ENCODE measurements at regions not wholly inside any gene's neighbourhood (a gene's known extent, or its start where the extent isn't known, plus 50 kb on each side); places are given as distances from the start of the nearest gene placed in this dataset.

DNA sequence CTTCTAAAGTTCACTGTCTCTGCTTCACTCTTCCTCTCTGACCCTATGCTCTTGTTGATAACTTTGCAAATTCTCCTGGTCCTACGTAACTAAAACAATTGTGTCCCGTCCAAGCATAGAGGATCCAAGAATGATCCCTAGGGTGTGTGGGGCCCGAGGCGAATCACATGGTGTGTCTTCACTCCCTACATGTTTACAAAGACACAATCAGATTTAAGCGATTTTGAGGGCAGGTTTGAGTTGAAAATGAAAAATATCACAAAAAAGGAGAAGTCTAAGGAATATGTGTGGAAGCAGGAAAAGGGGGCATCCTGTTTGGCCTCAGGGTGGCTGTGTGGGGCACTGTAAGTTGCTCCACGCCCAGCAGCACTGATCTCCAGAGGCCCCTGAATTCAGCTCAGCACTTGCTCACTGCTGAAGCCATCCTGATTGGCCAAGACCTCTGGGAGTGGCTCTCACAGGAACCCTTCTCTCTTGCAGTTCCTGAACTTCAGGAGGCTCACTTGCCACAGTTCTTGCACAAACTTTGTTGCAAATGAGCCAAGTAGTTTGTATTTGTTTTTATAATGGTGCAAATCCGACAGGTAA lies 363.6 kb downstream of the ZNF521 start:
- no peak for DNase-seq (ENCODE audit: low read depth)

DNA sequence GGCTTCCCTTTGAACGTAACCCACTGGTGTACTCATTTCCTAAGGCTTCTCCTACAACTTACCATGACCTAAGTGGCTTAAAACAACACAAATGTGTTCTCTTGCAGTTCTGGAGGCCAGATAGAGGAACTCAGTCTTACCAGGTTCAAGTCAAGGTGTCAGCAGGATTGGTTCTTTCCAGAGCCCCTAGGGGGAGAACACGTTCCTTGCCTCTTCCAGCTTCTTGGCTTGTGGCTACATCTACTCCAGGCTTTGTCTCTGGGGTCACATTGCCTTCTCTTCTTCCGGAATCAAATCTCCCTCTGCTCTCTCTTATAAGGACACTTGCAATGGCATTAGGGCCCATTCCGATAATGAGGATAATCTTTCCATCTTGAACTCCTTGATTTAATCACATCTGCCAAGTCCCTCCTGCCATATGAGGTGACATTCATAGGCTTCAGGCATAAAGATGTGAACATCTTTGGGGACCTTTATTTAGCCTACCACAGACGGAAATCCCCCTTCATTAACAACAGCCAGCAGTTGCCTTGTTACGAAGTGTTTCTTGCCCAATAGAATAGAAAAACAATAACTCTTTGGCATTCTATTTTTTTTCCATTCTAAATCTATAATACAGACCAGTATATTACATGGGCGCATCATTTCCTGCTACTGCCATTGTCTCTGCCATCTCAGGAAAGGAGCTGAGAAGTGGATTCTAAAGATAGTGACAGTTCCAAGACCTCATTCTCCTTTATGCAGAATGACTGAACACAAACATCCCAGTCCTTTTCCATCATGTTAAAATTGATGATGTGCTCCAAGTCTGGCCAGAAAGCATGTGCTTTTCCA lies 362.0 kb downstream of the ZNF521 start:
- no peak for DNase-seq (ENCODE audit: low read depth)

DNA sequence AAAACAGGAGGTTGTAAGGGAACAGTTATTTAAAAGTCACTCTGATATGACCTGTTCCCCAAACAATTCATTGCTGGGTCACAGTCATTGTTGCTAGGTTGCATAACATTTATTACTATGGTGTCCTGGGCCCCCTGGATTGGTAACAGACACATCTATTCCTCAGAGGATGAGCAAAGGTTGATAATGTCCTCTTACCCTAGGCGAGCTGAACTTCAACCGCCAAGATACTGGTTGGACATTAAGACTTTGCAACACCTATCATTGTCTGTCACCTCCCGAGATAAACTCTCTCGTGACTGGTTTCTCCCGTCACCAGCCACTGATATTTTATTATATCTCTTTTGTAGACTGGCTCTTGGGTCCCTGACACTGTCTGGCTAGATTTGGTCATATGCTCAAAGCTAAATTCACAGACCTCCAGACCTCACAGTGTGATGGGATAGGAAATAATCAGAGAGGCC lies 361.3 kb downstream of the ZNF521 start:
- DNase-seq (ENCODE audit: low read depth): no peak

DNA sequence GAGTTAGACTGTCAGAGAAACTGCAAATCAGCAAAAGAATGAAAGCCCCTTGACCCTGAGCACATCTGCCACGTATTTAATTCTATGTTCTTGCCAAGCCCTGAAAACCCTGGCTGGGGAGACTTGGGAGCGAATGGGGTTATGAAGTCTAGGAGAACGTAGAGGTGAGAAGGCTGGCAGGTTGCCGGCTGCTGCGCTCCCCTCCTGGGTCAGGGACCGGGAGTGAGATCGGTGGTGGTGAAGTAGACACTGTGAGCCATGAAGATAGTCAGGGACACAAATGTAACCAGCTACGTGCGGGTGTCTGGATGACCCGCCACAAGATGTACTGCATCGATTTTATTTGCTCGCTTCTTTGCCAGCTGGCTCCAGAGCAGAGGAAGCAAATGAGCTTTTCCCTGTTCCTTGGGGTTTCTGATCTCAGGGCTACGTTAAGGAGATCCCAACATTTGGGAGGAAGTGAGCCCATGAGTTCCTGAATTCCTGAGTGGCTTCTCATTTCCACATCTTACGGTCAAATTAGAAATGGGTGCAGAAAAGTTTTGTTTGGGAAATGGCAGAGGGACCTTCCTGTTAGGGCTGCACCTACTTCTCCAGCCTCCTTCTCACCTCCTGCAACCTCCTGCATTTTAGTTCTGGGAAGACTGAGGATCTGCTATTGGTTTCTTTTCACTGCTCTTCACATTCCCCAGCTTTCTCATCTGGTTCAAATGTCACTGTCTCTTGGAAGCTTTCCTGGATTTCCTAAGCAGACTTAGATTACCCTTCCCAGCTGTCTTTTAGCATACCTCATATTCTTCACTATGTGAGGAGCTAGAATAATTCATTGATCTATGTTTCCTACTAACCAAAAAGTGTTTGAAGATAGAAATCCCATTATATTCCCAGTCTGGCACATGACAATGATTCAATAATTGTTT lies 360.6 kb downstream of the ZNF521 start:
- no peak for DNase-seq (ENCODE audit: low read depth)

DNA sequence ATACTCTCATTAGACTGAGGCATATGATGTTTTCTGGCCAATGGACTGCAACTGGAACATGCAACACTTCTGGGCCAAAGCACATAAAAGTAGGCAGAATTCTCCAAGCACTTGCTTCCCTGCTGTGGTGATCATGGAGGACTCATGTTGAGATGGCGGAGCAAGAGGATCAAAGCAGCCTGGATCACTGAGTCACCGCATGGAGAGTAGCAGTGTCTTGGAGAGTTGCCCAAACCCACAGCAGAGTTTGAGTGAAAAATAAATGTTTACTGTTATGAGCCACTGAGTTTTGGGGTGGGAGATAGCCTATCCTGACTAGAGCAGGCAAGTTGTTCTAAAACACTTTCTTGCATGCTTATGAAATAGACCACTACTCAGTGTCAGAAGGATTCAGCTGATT lies 359.5 kb downstream of the ZNF521 start:
- no peak for DNase-seq (ENCODE audit: low read depth)

DNA sequence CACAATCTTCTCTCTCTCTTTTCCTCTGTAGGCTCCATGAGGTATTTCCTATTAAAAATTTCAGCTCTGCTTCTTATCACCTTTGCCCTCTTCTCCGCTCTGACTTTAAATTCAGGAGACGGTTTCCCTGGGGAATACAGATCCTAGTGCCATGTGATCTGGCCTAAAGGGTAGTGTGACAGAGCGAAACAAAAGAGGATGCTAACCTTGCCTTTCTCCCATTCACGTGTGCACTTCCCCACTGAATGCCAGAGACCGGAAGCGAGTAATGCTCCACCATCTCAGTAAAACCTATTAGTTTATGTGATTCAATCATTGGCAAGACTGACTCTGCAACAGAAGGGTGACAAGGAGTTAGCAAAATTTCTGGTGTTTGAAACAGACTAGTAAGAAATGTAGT lies 358.3 kb downstream of the ZNF521 start:
- no peak for DNase-seq (ENCODE audit: low read depth)

DNA sequence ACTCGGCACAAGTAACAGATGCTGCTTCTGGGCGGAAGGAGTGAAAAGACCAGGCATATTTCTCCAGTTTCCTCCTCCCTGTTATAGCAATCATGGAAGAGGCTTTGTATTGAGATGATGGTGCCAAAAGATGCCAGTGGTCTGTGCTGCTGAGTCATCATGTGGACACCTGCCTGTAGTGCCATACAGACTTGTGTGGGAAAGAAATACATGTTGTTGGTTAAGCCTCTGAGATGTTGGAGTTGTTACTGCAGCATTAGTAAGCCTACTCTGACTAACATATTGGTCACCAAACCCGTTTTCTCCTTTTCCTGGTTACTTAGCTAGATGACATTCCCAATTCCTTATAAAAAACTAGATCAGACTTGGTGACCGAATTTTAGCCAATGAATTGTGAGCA lies 356.9 kb downstream of the ZNF521 start:
- DNase-seq (ENCODE audit: low read depth): no peak

DNA sequence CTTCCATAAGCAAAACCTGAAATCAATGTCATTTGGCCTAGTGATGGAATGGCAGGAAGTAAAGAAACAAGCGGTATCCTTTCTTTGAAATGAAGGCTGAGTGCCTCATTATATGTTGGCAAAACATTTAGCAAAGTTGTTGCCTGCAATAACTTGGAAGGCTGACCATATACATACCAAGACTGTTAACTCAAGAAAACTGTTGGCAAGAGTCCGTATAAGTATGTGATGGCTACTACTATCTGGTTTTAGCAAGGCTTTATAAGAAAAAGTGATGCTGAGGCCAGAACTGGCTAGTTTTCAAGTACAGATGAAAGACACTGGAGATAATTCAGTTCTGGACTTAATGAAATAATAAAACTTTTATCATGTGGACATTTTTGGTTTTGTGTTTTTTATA lies 356.2 kb downstream of the ZNF521 start:
- DNase-seq (ENCODE audit: low read depth): no peak

DNA sequence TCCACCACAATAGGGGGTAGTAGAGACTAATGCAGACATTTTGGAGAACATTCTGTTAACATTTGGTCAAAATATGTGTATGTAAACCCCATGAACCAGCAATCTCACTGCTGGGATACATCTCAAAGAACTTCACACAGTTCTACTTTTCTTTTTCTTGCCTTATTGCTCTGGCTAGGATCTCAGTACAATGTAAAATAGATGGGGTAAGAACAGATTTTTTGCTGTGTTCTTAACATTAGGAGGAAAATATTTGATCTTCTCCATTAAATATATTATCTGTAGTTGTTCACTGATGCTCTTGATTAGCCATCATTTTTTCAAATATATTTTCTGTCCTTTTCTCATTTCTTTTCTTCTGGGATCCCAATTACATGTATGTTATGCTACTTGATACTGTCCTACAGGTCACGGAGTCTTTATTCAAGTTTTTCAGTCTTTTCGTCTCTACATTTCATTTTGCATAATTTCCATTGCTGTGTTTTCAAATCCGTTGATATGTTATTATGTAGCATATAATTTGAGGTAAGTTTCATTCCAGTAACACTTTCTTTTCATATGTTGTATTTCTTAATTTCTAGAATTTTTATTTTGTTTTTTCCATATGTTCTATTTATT lies 352.2 kb downstream of the ZNF521 start:
- no peak for DNase-seq (ENCODE audit: low read depth)

DNA sequence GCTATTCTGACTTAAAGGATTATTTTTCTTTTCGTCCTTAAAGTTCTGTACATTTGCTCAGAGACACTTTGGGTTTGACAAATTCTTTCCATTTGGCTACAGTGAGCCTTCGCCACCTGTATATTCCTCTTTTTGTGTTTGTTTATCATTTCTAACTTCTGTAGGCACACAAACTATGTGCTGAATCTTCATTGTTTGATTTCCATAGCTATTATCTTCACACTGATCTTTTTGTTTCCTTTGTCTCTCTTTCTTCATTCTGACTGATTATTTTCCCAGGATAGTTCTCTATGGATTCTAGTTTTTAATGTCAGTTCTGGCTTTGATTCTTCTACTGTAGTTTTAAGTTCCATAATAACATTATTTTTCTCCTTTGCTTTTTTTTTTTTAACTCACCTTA lies 350.2 kb downstream of the ZNF521 start:
- no peak for DNase-seq (ENCODE audit: low read depth)

DNA sequence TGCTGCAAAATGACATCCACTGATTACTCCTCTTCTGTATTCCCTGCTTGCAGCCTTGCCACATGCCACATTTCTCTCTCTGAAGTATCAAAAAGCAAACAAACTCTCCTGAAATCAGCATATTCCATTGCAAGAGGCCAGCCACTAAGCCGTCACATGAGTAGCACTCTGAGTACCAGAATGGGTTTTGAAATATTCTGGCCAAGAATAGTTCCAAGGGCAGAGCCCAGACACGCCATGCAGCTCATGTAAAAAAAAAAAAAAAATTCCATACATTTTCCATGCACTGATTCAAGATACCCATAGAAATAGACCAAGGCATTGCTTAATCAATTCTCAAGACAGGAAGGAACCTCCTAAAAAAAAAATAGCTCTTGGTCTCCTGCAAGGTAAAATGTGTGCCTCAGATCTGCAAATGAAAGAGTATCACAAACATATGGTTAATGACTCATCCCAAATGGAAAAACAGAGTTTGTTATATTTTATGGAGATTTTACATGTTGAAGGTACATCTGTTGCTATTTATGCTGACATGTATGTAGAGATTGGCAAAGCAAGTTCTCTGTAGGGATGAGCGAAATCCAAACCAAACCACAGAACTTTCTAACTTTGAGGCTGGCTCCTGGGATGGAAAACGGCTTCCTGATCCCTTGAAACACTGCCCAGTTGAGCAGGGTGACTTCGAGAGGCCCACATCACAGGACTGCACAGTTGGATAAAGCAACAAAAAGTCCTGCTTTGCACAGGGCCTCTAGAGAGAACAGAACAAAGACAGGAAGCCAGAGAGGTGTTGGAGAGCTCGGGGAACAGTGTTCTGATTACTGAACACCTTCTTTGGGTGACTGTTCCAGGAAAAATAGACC lies 346.2 kb downstream of the ZNF521 start:
- no peak for DNase-seq (ENCODE audit: low read depth)

DNA sequence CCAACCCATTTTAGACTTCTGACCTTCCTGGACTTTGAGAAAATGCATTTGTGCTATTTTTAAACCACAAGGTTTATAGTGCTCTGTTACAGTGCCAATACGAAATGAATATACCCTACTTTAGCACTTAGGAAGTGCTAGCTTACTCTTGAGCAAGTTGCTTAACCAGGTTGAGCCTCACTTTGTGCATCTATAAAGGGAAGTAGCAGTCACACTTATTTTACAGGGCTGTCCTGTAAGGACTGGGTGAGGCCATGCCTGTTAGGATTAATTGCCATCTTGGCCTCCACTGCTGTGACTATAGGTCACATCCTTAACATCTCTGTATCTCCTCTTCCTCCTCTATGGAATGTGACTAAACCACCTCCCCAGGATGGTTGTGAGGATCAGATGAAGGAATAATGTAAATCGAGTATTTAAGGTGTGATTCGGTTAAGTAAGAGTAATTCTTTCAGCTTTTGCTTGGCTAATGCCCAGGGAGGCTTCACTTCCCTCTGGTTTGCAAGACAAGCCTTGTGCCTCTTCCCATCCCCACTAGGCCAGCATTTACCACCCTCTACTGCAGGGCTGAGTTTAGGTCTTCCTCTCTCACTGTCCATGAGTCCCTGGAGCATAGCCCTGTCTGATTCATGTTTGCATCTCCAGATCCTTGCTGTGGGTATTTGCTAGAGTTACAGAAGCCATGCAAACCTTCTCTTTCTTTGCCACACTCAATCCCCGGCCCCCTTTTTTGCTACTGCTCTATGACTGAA lies 341.2 kb downstream of the ZNF521 start:
- no peak for DNase-seq (ENCODE audit: low read depth)

All from activated T-cell treated with anti-CD3 and anti-CD28 coated beads for 1 hour (primary cell).